ENCODE measurements at regions not wholly inside any gene's neighbourhood (a gene's known extent, or its start where the extent isn't known, plus 50 kb on each side); places are given as distances from the start of the nearest gene placed in this dataset.

GRCh38 chr10:107476408-107476807 is 311.9 kb upstream of the SORCS1 start:
- no peak for TF ChIP-seq CTCF (conservative IDR thresholded peaks at IDR 0.05; ENCODE audit: low read length)
- TF ChIP-seq EZH2phosphoT487 (IDR thresholded peaks at IDR 0.05; ENCODE audit: borderline replicate concordance, low read depth, low read length) = no peak

All from OCI-LY7 (cell line).